ENCODE measurements at regions not wholly inside any gene's neighbourhood (a gene's known extent, or its start where the extent isn't known, plus 50 kb on each side); places are given as distances from the start of the nearest gene placed in this dataset.

DNA sequence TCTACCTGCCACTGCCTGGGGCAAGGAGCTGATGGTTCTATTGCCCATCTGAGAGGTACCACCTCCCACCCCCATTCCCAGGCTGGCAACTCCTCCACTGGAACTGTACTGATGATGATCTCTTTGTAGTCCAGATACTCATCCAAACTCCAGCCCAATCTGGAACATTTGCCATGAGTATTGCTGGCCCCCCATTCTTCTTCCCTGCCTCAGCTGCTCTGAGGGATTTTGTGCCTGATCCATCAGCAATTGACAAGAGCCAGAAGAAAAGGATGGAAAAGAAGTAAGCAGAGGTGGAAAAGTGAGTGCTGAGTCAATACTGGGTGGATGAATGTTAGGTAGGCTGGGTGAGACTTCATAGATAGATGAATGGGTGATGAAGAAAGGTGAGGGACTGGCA, 101.2 kb downstream of the NMUR2 start:
- TF ChIP-seq, protein P1, sequence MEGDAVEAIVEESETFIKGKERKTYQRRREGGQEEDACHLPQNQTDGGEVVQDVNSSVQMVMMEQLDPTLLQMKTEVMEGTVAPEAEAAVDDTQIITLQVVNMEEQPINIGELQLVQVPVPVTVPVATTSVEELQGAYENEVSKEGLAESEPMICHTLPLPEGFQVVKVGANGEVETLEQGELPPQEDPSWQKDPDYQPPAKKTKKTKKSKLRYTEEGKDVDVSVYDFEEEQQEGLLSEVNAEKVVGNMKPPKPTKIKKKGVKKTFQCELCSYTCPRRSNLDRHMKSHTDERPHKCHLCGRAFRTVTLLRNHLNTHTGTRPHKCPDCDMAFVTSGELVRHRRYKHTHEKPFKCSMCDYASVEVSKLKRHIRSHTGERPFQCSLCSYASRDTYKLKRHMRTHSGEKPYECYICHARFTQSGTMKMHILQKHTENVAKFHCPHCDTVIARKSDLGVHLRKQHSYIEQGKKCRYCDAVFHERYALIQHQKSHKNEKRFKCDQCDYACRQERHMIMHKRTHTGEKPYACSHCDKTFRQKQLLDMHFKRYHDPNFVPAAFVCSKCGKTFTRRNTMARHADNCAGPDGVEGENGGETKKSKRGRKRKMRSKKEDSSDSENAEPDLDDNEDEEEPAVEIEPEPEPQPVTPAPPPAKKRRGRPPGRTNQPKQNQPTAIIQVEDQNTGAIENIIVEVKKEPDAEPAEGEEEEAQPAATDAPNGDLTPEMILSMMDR (IDR thresholded peaks at IDR 0.05): no peak
- no peak for TF ChIP-seq POLR2A (IDR thresholded peaks at IDR 0.05)

Data from thyroid gland (tissue), 4 donors.